ENCODE measurements at regions not wholly inside any gene's neighbourhood (a gene's known extent, or its start where the extent isn't known, plus 50 kb on each side); places are given as distances from the start of the nearest gene placed in this dataset.

DNA sequence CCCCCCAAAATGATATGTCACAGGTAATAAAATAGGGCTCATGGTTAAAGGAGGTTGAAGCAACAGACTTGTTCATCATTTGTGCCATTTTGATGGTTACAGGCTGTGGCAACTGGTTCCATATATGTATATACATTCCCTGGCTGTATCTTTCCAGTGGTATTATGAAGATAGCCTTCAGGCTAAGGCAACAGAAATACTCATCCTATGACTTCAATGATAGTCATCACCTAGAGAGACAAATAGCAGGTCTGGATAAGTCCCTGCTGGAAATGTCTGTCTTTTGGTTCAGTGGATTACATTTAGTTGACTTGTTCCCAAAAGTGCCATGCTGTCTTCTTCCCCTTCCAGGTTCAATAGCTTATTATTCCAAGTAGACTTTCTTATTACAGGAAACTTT lies 997.4 kb downstream of the FLRT2 start:
- Mint-ChIP-seq H3K4me3 (no peak overlapping the region), H3K9me3 (peaks cover 2% of the 10 kb centered on the region), H3K27me3 (no peaks in the 10 kb centered on the region), H3K36me3 (ENCODE audit: low read depth) (no peaks in the 10 kb centered on the region), H3K27ac (no peak overlapping the region), H3K4me1 (ENCODE audit: low read depth) (no peaks in the 10 kb centered on the region)
- no peak for DNase-seq

DNA sequence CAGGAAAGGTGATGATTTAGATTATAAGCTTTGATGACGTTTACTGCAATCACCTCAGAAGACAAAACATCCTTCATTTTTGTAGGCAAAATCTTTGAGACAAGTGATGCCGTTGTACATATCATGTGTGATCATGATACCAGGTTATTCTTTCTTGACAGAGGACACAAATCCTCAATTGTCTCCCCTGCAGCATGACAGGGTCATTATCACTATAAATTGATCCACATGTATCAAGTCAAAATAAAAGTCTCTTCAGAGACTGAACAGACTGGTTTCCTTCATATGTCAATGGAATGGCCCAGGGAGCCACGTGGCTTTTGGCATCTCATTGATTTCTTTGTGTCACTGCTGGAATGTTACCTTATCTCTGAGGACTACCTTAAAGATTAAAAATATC lies 995.7 kb downstream of the FLRT2 start:
- H3K27me3 Mint-ChIP-seq: no peaks in the 10 kb centered on the region

DNA sequence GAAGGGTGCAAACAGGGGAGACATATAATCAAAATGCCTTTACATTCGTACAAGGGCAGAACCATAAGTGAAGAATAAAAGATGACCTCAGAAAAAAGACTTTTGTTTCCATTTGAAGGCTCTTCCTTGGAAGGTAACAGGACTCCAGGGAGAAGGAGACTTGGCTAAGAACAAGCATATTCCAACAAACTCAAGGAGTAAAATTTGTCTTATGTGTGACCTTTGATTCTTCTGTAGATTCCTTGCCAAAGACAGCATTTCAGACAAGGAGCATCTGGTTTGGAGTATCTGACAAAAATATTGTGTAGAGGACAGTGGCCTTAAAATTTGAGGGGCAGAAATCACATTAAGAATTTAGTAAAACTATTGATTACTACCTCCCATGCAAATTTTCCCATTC lies 991.9 kb downstream of the FLRT2 start:
- H3K9me3 Mint-ChIP-seq: peaks cover 7% of the 10 kb centered on the region
- H3K4me1 Mint-ChIP-seq (ENCODE audit: low read depth): no peaks in the 10 kb centered on the region
- no peak for DNase-seq
- no peaks in the 10 kb centered on the region for H3K36me3 Mint-ChIP-seq (ENCODE audit: low read depth)
- H3K4me3 Mint-ChIP-seq: no peak overlapping the region
- no peaks in the 10 kb centered on the region for H3K27me3 Mint-ChIP-seq
- no peak overlapping the region for H3K27ac Mint-ChIP-seq

More for the DNA sequence above, 995.7 kb downstream of the FLRT2 start:
- peaks cover 4% of the 10 kb centered on the region for H3K9me3 Mint-ChIP-seq
- no peak overlapping the region for H3K4me3 Mint-ChIP-seq
- no peaks in the 10 kb centered on the region for H3K36me3 Mint-ChIP-seq (ENCODE audit: low read depth)
- H3K4me1 Mint-ChIP-seq (ENCODE audit: low read depth): no peaks in the 10 kb centered on the region
- no peak overlapping the region for H3K27ac Mint-ChIP-seq
- no peak for DNase-seq

DNA sequence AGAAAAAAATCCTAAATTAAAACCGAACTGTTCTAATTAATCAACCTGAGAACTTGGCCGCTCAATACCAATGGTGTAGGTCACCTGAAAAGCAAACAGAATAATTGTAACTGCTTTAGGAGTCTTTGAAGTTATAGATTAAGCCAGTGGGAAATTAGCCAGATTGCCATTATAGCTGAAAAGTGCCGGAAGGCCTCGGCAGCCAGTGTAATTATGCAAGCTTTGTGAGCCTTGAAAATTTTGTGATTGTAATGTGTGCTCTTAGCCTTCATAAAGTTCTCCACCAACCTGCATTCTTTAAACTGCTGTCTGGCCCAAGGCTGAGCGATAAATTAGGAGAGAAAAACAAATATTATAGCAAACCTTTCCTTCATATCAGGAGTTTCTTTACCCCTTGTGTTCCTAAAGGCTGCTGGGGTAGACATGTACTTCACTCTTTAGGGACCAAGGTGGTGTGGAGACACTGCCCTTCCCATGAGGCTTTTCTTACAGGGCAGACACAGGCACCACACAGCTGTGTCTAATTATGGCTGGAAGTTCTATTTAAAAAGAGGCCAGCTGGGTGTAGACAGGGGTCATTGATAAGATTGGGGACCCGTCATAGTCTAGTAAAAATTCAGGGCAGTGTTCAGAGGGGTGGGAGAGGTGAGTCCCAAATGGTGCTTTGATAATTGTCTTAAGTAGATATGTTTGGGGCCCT lies 991.2 kb downstream of the FLRT2 start:
- H3K36me3 Mint-ChIP-seq (ENCODE audit: low read depth): no peaks in the 10 kb centered on the region
- no peaks in the 10 kb centered on the region for H3K4me1 Mint-ChIP-seq (ENCODE audit: low read depth)
- H3K4me3 Mint-ChIP-seq: no peak overlapping the region
- peaks cover 7% of the 10 kb centered on the region for H3K9me3 Mint-ChIP-seq
- no peaks in the 10 kb centered on the region for H3K27me3 Mint-ChIP-seq
- no peak for DNase-seq
- no peak overlapping the region for H3K27ac Mint-ChIP-seq

DNA sequence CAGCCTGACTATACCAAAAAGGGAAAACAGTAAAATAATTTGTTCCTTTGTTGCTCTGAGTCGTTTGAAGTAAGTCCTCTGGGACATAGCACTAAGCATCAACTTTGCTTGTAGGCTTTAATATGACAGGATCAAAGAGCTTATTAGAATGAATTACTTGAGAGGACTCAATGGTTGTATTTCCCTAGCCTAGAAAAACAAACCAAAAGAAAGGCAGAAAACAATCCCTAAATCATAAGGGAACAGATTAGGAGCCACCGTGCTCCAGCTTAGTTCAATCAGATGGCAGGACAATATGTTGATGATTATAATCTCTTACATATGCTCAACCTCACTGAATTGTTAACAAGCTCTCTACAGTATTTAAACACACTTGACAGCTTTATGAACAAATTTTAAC lies 988.4 kb downstream of the FLRT2 start:
- H3K4me3 Mint-ChIP-seq: no peak overlapping the region
- no peaks in the 10 kb centered on the region for H3K36me3 Mint-ChIP-seq (ENCODE audit: low read depth)
- no peak for DNase-seq
- H3K27me3 Mint-ChIP-seq: no peaks in the 10 kb centered on the region
- H3K27ac Mint-ChIP-seq: no peak overlapping the region
- H3K4me1 Mint-ChIP-seq (ENCODE audit: low read depth): no peaks in the 10 kb centered on the region
- peaks cover 7% of the 10 kb centered on the region for H3K9me3 Mint-ChIP-seq

DNA sequence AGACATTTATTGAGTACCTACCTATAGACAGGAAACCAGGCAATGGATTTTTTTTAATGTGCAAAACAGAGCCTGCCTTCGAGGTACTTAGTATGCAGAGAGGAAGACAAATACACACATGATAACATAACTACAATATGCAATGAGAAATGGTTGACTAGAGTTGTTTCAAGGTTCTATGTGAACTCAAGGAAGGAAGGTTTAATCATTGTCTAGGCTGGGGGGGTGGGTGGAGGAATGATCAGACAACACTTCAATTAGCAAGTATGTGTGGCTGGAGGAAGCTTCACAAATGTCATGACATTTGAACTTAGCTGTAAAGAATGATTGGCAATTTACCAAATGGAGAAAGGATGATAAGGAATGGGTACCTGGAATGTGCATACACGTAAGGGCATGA lies 985.3 kb downstream of the FLRT2 start:
- Mint-ChIP-seq H3K4me1 (ENCODE audit: low read depth) (no peaks in the 10 kb centered on the region), H3K9me3 (peaks cover 6% of the 10 kb centered on the region), H3K27ac (no peak overlapping the region), H3K4me3 (no peak overlapping the region), H3K27me3 (no peaks in the 10 kb centered on the region), H3K36me3 (ENCODE audit: low read depth) (no peaks in the 10 kb centered on the region)
- no peak for DNase-seq

DNA sequence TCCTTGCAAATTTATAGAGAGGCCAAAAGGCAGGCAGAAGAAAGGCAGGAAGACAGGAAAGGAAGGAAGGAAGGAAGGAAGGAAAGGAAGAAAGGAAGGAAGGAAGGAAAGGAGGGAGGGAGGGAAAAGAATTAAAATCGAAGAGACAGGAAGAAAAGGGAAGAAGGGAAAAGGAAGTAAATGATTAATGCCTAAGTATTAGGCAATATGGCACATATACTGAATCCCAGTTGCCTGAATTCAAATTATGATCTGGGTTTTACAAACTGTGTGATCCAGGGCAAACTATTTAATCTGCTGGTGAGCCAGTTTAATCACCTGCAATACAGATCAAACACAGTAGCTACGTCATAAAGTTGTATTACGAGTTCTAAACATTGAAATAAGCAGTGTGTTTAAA lies 983.6 kb downstream of the FLRT2 start:
- peaks cover 2% of the 10 kb centered on the region for H3K9me3 Mint-ChIP-seq
- no peaks in the 10 kb centered on the region for H3K4me1 Mint-ChIP-seq (ENCODE audit: low read depth)
- no peaks in the 10 kb centered on the region for H3K27me3 Mint-ChIP-seq
- H3K27ac Mint-ChIP-seq: no peak overlapping the region
- no peak for DNase-seq
- no peak overlapping the region for H3K4me3 Mint-ChIP-seq
- no peaks in the 10 kb centered on the region for H3K36me3 Mint-ChIP-seq (ENCODE audit: low read depth)

DNA sequence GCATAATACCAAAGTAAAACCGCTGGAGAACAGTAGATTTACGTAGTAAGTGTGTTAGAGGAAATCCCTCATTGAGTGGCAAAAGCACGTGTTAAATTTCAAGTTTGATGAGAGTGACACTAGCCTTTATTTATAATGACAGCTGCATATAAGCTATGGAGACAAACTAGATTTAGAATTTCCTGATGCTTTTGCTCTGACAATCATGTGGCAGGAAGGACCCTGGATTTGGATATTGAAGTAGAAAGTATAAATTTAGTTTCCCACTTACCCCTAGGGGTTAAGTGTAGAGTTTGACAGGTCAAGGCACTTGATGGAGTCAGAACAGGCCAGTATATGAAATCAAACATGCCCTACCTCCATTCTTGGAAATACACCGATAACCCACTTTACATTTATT lies 983.1 kb downstream of the FLRT2 start:
- H3K27ac Mint-ChIP-seq: no peak overlapping the region
- no peak for DNase-seq
- H3K4me3 Mint-ChIP-seq: no peak overlapping the region
- no peaks in the 10 kb centered on the region for H3K4me1 Mint-ChIP-seq (ENCODE audit: low read depth)
- no peaks in the 10 kb centered on the region for H3K36me3 Mint-ChIP-seq (ENCODE audit: low read depth)
- H3K9me3 Mint-ChIP-seq: peaks cover 2% of the 10 kb centered on the region
- no peaks in the 10 kb centered on the region for H3K27me3 Mint-ChIP-seq

DNA sequence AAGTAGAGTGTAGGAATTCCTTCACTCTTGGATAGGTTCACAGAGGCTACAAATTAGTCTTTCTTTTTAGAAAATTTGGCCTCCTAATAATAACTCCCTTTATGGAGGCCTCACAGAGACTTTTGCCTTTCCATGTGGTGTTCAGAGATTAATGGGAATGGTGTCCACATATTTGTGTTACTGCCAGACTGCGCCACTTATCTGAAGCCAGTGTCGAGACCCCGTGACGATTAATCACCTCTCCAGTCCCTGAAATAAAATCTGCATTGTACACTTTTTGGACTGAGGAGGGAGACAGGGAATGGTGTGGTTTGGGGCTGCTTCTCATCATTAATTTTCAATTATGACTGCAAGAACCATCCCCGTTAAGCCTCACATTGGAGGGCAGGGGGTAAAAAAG lies 980.5 kb downstream of the FLRT2 start:
- H3K4me3 Mint-ChIP-seq: no peak overlapping the region
- DNase-seq: no peak
- H3K27me3 Mint-ChIP-seq: no peaks in the 10 kb centered on the region
- peaks cover 2% of the 10 kb centered on the region for H3K9me3 Mint-ChIP-seq
- H3K4me1 Mint-ChIP-seq (ENCODE audit: low read depth): no peaks in the 10 kb centered on the region
- H3K27ac Mint-ChIP-seq: no peak overlapping the region
- H3K36me3 Mint-ChIP-seq (ENCODE audit: low read depth): no peaks in the 10 kb centered on the region

DNA sequence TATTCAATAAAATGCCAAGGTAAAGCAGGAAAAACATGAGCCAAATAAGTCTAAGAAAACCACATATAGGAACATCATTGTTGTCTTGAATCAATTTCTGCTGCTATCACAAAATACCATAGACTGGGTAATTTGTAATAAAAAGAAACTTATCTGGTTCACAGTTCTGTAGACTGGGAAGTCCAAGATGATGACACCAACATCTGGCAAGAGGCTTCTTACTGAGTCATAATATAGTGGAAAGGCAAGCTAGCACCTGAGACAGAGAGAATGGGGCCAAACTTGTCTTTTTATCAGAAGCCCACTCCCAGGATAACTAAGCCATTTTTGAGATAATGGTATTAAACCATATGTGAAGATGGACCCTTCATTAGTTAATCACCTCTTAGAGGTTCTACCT lies 975.9 kb downstream of the FLRT2 start:
- Mint-ChIP-seq H3K9me3 (no peaks in the 10 kb centered on the region), H3K27ac (no peak overlapping the region), H3K4me1 (ENCODE audit: low read depth) (peaks cover 7% of the 10 kb centered on the region), H3K27me3 (no peaks in the 10 kb centered on the region), H3K4me3 (no peak overlapping the region), H3K36me3 (ENCODE audit: low read depth) (no peaks in the 10 kb centered on the region)
- DNase-seq: no peak

DNA sequence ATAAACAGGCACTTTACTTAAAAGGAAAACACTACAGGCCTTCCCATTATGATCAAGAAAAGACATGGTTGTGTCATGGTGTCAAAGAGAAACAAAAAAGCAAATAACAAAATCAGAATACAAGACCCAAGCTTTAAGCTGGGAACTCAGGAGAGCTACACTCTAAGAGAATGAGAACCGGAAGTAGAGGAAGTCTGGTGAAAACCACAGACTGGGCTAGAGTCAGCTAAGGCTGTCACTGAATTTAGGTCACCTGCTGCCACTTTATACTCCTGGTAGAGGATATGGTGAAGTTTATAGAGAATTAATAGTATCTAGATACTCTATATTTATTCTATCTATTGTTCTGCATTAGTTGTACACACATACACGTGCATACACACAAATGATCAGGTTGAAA lies 971.7 kb downstream of the FLRT2 start:
- Mint-ChIP-seq H3K4me1 (ENCODE audit: low read depth) (peaks cover 10% of the 10 kb centered on the region), H3K9me3 (no peaks in the 10 kb centered on the region), H3K4me3 (no peak overlapping the region), H3K36me3 (ENCODE audit: low read depth) (no peaks in the 10 kb centered on the region), H3K27me3 (no peaks in the 10 kb centered on the region), H3K27ac (no peak overlapping the region)
- DNase-seq: no peak

DNA sequence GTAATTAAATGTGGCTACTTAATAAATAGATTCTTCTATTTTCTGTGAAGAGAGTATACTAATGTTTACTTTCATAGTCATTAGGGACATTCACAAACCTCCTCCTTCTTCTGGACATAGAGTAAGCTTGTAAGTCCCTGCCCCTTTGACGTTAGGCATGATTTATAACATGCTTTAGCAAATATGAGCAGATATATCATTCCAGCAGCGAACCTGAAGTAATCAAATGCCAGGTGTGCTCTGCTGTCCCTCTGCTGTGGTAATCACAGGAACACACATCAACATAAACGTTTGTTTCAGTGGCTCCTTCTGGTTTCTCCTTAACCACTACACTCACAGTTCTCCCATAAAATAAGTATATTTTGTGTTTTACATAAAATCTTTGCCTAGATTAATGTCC lies 961.8 kb downstream of the FLRT2 start:
- Mint-ChIP-seq H3K27me3 (no peaks in the 10 kb centered on the region), H3K36me3 (ENCODE audit: low read depth) (no peaks in the 10 kb centered on the region), H3K27ac (no peak overlapping the region), H3K9me3 (peaks cover 2% of the 10 kb centered on the region), H3K4me1 (ENCODE audit: low read depth) (no peaks in the 10 kb centered on the region), H3K4me3 (no peak overlapping the region)
- DNase-seq: no peak

DNA sequence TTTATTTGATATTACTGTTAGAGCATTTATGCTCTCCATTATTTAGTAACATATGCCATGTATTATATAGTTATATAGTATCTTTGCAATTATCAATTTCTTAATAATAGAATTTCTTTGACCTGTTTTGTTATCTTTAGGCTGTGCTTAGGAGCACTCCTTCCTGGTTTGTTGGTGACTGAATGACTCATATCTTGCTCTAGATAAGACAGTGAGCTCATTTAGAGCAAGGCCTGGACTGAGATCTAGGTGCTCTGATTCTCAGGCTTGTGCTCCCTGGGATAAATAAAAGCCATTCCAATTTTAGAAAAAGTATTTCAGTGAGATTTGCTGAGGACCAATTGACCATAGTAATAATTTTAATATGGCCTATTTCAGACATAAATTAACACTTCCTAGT lies 951.2 kb downstream of the FLRT2 start:
- Mint-ChIP-seq H3K36me3 (ENCODE audit: low read depth) (no peaks in the 10 kb centered on the region), H3K4me3 (no peak overlapping the region), H3K27ac (no peak overlapping the region), H3K9me3 (peaks cover 6% of the 10 kb centered on the region), H3K27me3 (no peaks in the 10 kb centered on the region), H3K4me1 (ENCODE audit: low read depth) (no peaks in the 10 kb centered on the region)
- no peak for DNase-seq

DNA sequence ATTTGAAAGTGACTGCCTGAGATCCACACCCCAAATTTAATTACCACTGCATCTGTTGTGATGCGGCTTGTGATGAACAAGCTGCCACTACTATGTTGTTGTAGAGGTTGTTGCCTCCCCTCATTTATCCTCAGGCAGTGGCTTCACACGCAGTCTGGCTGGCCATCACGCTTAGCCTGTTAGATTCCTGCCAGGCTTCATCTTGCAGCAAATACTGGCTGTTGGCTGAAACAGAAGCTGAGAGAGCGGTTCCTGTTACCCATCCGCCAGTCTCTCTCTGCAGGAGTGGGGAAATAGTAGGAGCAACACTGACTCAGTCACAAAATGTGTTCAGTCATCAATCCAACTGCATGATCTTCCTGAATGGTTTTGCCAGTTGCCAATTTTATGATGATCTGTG lies 934.4 kb downstream of the FLRT2 start:
- no peaks in the 10 kb centered on the region for H3K4me1 Mint-ChIP-seq (ENCODE audit: low read depth)
- H3K4me3 Mint-ChIP-seq: no peak overlapping the region

DNA sequence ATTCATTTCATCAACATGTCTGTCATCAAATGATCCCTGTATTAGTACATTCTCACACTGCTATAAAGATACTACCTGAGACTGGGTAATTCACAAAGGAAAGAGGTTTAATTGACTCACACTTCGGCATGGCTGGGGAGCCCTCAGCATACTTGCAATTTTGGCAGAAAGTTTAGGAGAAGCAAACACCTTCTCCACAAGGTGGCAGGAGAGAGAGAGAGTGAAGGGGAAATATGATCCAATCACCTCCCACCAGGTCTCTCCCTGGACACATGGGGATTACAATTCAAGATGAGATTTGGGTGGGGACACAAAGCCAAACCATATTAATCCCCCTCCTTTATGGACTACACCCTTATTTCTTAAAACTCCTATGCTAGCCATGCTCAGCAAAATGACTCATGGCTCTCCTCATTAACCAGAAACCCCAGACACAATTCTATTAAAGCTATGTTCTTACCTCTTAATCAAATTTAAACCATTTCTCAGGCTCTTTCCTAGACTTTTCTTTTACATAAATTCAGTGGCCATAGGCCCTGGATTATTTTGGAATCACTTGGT lies 932.3 kb downstream of the FLRT2 start:
- no peak overlapping the region for H3K4me3 Mint-ChIP-seq
- H3K4me1 Mint-ChIP-seq (ENCODE audit: low read depth): no peaks in the 10 kb centered on the region
- H3K27ac Mint-ChIP-seq: no peak overlapping the region
- no peaks in the 10 kb centered on the region for H3K27me3 Mint-ChIP-seq
- H3K36me3 Mint-ChIP-seq (ENCODE audit: low read depth): no peaks in the 10 kb centered on the region
- no peaks in the 10 kb centered on the region for H3K9me3 Mint-ChIP-seq
- DNase-seq: no peak

More for the DNA sequence above, 934.4 kb downstream of the FLRT2 start:
- H3K27me3 Mint-ChIP-seq: no peaks in the 10 kb centered on the region
- no peaks in the 10 kb centered on the region for H3K9me3 Mint-ChIP-seq
- H3K27ac Mint-ChIP-seq: no peak overlapping the region
- H3K36me3 Mint-ChIP-seq (ENCODE audit: low read depth): no peaks in the 10 kb centered on the region
- DNase-seq: no peak
